ENCODE measurements at regions not wholly inside any gene's neighbourhood (a gene's known extent, or its start where the extent isn't known, plus 50 kb on each side); places are given as distances from the start of the nearest gene placed in this dataset.

DNA sequence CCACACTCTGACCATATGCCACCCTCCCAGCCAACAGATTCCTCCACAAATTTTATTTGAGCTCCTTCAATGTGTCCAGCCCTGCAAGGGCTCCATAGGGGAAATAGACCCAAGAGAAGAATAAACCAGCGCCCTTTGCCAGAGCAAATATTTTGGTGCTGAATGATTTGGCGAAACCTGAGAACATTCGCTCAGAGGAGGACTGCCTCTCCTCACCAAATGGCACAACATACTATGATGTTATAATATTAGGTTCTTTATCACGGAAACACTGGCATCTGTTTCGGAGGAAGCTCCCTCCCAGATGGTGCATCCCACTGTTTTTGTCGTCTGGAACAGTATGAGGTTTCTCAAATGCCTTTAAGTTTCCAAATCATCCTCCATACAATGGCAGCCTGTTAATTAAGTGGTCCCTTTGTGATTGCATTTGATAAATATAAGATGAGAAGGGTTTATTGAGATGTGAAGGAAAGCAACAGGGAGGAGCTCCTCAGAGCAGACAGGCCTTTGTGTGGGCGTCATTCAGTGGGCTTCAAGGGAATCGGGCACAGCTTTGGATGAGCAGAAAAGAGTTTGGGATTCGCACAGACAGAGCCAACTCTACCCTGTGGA, 139.1 kb upstream of the ADRA1B start:
- Histone ChIP-seq H3K27me3 (replicated peaks; ENCODE audit: insufficient read depth) (no peaks in the 10 kb centered on the region), H3K27ac (no peak overlapping the region), H3K9me3 (no peaks in the 10 kb centered on the region), H3K36me3 (no peaks in the 10 kb centered on the region), H3K4me3 (no peak overlapping the region), H3K4me1 (replicated peaks) (no peaks in the 10 kb centered on the region)
- no peak for DNase-seq (ENCODE audit: low spot score)
- WGBS, result 88% methylated on average over 9 of the region's 9 CpGs
- intact Hi-C loops (cut with DNase I), result no loop called here
- TF ChIP-seq POLR2AphosphoS5 (IDR thresholded peaks at IDR 0.05) (no peak), POLR2A (IDR thresholded peaks at IDR 0.05) (no peak)
- TF ChIP-seq, protein P1, sequence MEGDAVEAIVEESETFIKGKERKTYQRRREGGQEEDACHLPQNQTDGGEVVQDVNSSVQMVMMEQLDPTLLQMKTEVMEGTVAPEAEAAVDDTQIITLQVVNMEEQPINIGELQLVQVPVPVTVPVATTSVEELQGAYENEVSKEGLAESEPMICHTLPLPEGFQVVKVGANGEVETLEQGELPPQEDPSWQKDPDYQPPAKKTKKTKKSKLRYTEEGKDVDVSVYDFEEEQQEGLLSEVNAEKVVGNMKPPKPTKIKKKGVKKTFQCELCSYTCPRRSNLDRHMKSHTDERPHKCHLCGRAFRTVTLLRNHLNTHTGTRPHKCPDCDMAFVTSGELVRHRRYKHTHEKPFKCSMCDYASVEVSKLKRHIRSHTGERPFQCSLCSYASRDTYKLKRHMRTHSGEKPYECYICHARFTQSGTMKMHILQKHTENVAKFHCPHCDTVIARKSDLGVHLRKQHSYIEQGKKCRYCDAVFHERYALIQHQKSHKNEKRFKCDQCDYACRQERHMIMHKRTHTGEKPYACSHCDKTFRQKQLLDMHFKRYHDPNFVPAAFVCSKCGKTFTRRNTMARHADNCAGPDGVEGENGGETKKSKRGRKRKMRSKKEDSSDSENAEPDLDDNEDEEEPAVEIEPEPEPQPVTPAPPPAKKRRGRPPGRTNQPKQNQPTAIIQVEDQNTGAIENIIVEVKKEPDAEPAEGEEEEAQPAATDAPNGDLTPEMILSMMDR (IDR thresholded peaks at IDR 0.05), result no peak

DNA sequence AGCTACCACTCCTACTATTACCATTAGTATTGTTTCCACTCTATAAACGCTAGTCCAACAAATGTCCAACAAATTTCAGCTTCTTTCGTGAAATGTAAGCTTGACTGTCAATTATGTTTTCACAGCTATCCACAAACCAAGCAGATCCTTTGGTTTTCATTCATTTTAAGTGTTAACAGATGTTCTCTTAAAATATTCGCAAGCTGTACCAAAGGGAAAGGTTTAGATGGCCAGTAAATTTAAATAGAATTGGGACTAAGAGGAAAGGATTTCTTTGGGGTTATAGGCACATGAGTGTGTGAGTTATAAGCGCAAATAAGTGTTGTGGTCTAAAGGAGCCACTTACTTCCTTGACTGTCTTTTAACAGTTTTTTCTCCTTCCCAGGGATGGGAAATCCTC, 136.8 kb upstream of the ADRA1B start:
- Histone ChIP-seq H3K36me3 (no peaks in the 10 kb centered on the region), H3K27ac (no peak overlapping the region), H3K4me3 (no peak overlapping the region), H3K4me1 (replicated peaks) (no peaks in the 10 kb centered on the region), H3K9me3 (no peaks in the 10 kb centered on the region), H3K27me3 (replicated peaks; ENCODE audit: insufficient read depth) (no peaks in the 10 kb centered on the region)
- intact Hi-C loops (cut with DNase I), result no loop called here
- 88% methylated on average over 4 of the region's 4 CpGs for WGBS
- DNase-seq (ENCODE audit: low spot score), result no peak
- TF ChIP-seq, protein P1 (IDR thresholded peaks at IDR 0.05), result no peak
- TF ChIP-seq POLR2A (IDR thresholded peaks at IDR 0.05) (no peak), POLR2AphosphoS5 (IDR thresholded peaks at IDR 0.05) (no peak)

DNA sequence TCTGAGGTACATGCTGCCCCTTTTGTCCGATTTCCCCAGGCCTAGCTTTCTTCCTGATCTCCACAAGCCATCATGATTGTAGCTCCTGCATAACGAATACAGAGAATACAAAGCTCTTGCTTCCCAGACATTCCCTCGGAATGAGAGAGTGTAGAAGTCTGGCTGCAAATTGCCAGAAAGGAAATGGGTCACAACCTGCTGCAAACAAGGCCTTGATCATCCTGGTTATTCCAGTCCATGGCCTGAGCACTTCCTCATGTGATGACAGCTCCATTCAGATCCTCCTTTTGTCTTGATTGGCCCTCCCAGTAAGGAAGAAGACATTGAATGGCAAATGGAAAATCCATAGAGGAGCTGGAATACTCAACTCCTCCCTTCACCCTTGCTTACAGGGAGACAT, 136.0 kb upstream of the ADRA1B start:
- DNase-seq (ENCODE audit: low spot score), result no peak
- no peak overlapping the region for H3K4me3 ChIP-seq
- H3K9me3 ChIP-seq, result no peaks in the 10 kb centered on the region
- H3K36me3 ChIP-seq, result no peaks in the 10 kb centered on the region
- intact Hi-C loops (cut with DNase I), result loop anchor here (5.0 kb wide), 2 partner anchors 137 to 328 kb away; partner anchors contain the start of gene ADRA1B
- WGBS, result 66% methylated on average over 3 of the region's 3 CpGs
- H3K4me1 ChIP-seq (replicated peaks), result no peaks in the 10 kb centered on the region
- no peak for TF ChIP-seq POLR2A (IDR thresholded peaks at IDR 0.05)
- TF ChIP-seq POLR2AphosphoS5 (IDR thresholded peaks at IDR 0.05), result no peak
- TF ChIP-seq, protein P1 (IDR thresholded peaks at IDR 0.05), result no peak
- H3K27ac ChIP-seq, result no peak overlapping the region
- no peaks in the 10 kb centered on the region for H3K27me3 ChIP-seq (replicated peaks; ENCODE audit: insufficient read depth)

DNA sequence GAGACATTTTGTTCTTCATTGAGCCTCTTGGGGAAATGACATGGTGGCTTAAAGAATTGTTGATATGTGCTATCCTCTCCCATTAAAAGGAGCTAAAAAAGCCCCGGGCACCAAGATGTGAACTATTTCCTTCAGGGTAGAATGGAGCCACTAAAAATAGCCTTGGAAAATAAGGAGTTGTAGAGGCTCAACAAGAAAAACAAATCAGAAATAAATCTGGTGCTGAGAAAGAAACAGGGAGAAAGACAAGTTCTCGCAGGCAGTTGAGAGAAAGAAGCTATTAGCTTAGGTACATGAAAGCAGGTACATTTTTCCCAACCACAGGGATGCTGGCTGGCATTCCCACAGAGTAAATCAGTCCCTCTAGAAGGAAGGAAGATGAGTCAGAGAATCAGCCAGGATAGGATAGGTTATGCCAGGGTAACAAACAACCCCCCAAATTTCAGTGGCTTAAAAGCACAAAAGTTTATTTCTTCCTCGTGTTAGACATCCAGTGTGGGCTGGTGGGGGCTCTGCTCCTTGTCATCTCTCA, 134.6 kb upstream of the ADRA1B start:
- Histone ChIP-seq H3K4me1 (replicated peaks) (no peaks in the 10 kb centered on the region), H3K36me3 (no peaks in the 10 kb centered on the region), H3K4me3 (no peak overlapping the region), H3K27ac (no peak overlapping the region), H3K9me3 (no peaks in the 10 kb centered on the region), H3K27me3 (replicated peaks; ENCODE audit: insufficient read depth) (no peaks in the 10 kb centered on the region)
- TF ChIP-seq POLR2A (IDR thresholded peaks at IDR 0.05), result no peak
- TF ChIP-seq, protein P1 (IDR thresholded peaks at IDR 0.05), result no peak
- intact Hi-C loops (cut with DNase I), result loop anchor here (5.0 kb wide), 2 partner anchors 136 to 329 kb away; partner anchors contain the start of gene ADRA1B
- WGBS, result 68% methylated on average over 3 of the region's 3 CpGs
- no peak for DNase-seq (ENCODE audit: low spot score)
